A549 (cell line): ENCODE measurements at regions not wholly inside any gene's neighbourhood (a gene's known extent, or its start where the extent isn't known, plus 50 kb on each side); places are given as distances from the start of the nearest gene placed in this dataset.

Experiments
- ATAC-seq, 2 experiments: fragments of 200-7000 bp in 1 of 2; fragments of >200 bp in 1 of 2; cut with Nextera tagmentation in 1 of 2; cut with Tn5 transposase in 1 of 2; 3 replicates each; pipeline versions ENCODE4 v1.8.0 to v1.9.1; 2018 to 2020; ENCODE audit warnings: mild to moderate bottlenecking in 1 of 2, moderate library complexity in 1 of 2
- CTCF ChIA-PET: fragments of 300-600 bp; sonication (Branson Sonifier 250); formaldehyde crosslinking; extraction: SDS; loops from one replicate; lab custom pipeline; 2021; ENCODE audit warnings: antibody characterized with exemption, inconsistent platforms; lab: Yijun Ruan, JAX
- POLR2A ChIA-PET: fragments of 350-600 bp; formaldehyde crosslinking; extraction: SDS; loops from one replicate; lab custom pipeline; 2021; ENCODE audit warnings: antibody characterized with exemption, inconsistent platforms; lab: Yijun Ruan, JAX
- DNase-seq, 2 experiments: peaks; one replicate each; pipeline versions ENCODE4 v3.0.0 to v3.0.0-alpha.2; 2011 to 2016; ENCODE audit warnings: low read depth in 1 of 2, low spot score in 1 of 2
- FAIRE-seq: peaks from 2 replicates; lab custom pipeline; 2011; peaks lifted over from hg19 to GRCh38; lab: Jason Lieb, UNC
- H3K27ac ChIP-seq, 2 experiments: fragments of >200 bp; sonication (Bioruptor Twin); formaldehyde crosslinking; 3 replicates each; pipeline ENCODE4 v1.5.1; 2016 to 2017
- H3K4me1 ChIP-seq: fragments of >200 bp; sonication (Bioruptor Twin); formaldehyde crosslinking; 3 replicates; pipeline ENCODE4 v1.6.1; 2016
- H3K4me2 ChIP-seq: fragments of >200 bp; sonication (Bioruptor Twin); formaldehyde crosslinking; 3 replicates; pipeline ENCODE4 v1.6.1; 2016
- H3K4me3 ChIP-seq: fragments of >200 bp; sonication (Bioruptor Twin); formaldehyde crosslinking; 3 replicates; pipeline ENCODE4 v1.5.1; 2016
- H3K9me3 ChIP-seq: fragments of >200 bp; sonication (Bioruptor Twin); formaldehyde crosslinking; 3 replicates; pipeline ENCODE4 v1.6.1; 2016
- BHLHE40 ChIP-seq: IDR thresholded peaks from 2 replicates; pipeline ENCODE4 v1.6.1; 2012; ENCODE audit warnings: low read depth, low read length, inconsistent platforms
- CBX2 ChIP-seq: fragments of 200-600 bp; sonication (generic); IDR thresholded peaks from 2 replicates; pipeline ENCODE4 v1.6.1; 2016; ENCODE audit warnings: low read depth, mild to moderate bottlenecking, borderline replicate concordance
- CBX8 ChIP-seq: fragments of 200-600 bp; sonication (generic); IDR thresholded peaks from 2 replicates; pipeline ENCODE4 v1.6.1; 2016
- CHD4 ChIP-seq: fragments of 200-600 bp; sonication (generic); IDR thresholded peaks from 2 replicates; pipeline ENCODE4 v1.6.1; 2016; ENCODE audit warnings: antibody characterized with exemption, mild to moderate bottlenecking, borderline replicate concordance
- EP300 ChIP-seq, 2 experiments: fragments of >200 bp; sonication (Bioruptor Twin); formaldehyde crosslinking; IDR thresholded peaks; 2 replicates in 1 of 2; 3 replicates in 1 of 2; pipeline ENCODE4 v1.6.1; 2016 to 2017
- FOSB ChIP-seq: fragments of 250-450 bp; sonication (Bioruptor Pico); IDR thresholded peaks from 2 replicates; pipeline ENCODE4 v1.5.0; 2020; ENCODE audit warnings: mild to moderate bottlenecking, moderate library complexity
- HDAC2 ChIP-seq: fragments of 200-600 bp; sonication (generic); IDR thresholded peaks from 2 replicates; pipeline ENCODE4 v1.6.1; 2016
- HEYL ChIP-seq: fragments of 250-450 bp; sonication (Bioruptor Pico); IDR thresholded peaks from 2 replicates; pipeline ENCODE4 v1.8.0; 2021; ENCODE audit warnings: mild to moderate bottlenecking, moderate library complexity
- JUNB ChIP-seq: fragments of >200 bp; sonication (Bioruptor Twin); formaldehyde crosslinking; IDR thresholded peaks from 2 replicates; pipeline ENCODE4 v1.6.1; 2016
- KDM5A ChIP-seq: fragments of 200-600 bp; sonication (generic); IDR thresholded peaks from 2 replicates; pipeline ENCODE4 v1.6.1; 2016; ENCODE audit warnings: antibody characterized with exemption, mild to moderate bottlenecking
- MAFK ChIP-seq: fragments of 450-650 bp; IDR thresholded peaks from 2 replicates; pipeline ENCODE4 v1.6.1; 2014; ENCODE audit not compliant: partially characterized antibody
- MYC ChIP-seq: IDR thresholded peaks from 2 replicates; pipeline ENCODE4 v1.6.1; 2012; ENCODE audit warnings: mild to moderate bottlenecking, inconsistent platforms, low read length, improper control_type of control experiment, borderline replicate concordance
- NPAS2 ChIP-seq: fragments of 250-450 bp; sonication (Bioruptor Pico); IDR thresholded peaks from 2 replicates; pipeline ENCODE4 v1.8.0; 2022; ENCODE audit warnings: mild to moderate bottlenecking, moderate library complexity, borderline replicate concordance
- RARB ChIP-seq: fragments of 250-450 bp; sonication (Bioruptor Pico); IDR thresholded peaks from 2 replicates; pipeline ENCODE4 v1.8.0; 2021; ENCODE audit warnings: mild to moderate bottlenecking, moderate library complexity
- RFX5 ChIP-seq: fragments of 450-650 bp; IDR thresholded peaks from 2 replicates; pipeline ENCODE4 v1.7.1; 2014; ENCODE audit warnings: antibody characterized with exemption, mild to moderate bottlenecking, moderate library complexity
- RNF2 ChIP-seq: fragments of 200-600 bp; sonication (generic); IDR thresholded peaks from 2 replicates; pipeline ENCODE4 v1.6.1; 2016; ENCODE audit warnings: low read depth, mild to moderate bottlenecking, antibody characterized with exemption, moderate library complexity, borderline replicate concordance
- TP53 ChIP-seq: fragments of 250-450 bp; sonication (Bioruptor Pico); IDR thresholded peaks from 2 replicates; pipeline ENCODE4 v1.5.0; 2021; ENCODE audit warnings: mild to moderate bottlenecking, moderate library complexity
- ZFP36 ChIP-seq: fragments of 450-650 bp; IDR thresholded peaks from 2 replicates; pipeline ENCODE4 v1.6.1; 2014; ENCODE audit warnings: borderline replicate concordance; ENCODE audit not compliant: partially characterized antibody
- ZNF302 ChIP-seq: fragments of 250-450 bp; sonication (Bioruptor Pico); IDR thresholded peaks from 2 replicates; pipeline ENCODE4 v1.9.0; 2021; ENCODE audit warnings: inconsistent platforms, mild to moderate bottlenecking, moderate library complexity
- WGBS: methylation state at CpG from one replicate; pipeline ENCODE4 v1.1.6; 2017; ENCODE audit errors: missing lambda C conversion rate; 5-methylcytosine and 5-hydroxymethylcytosine counted together
- TF ChIP-seq, protein P1 (sequence below): fragments of 200-600 bp; sonication (generic); IDR thresholded peaks from 2 replicates; pipeline ENCODE4 v1.6.1; 2016; ENCODE audit warnings: antibody characterized with exemption, mild to moderate bottlenecking, moderate library complexity
- TF ChIP-seq, protein P2 (sequence below): IDR thresholded peaks from 2 replicates; pipeline ENCODE4 v1.6.1; 2012
- TF ChIP-seq, protein P3 (sequence below): fragments of 150-350 bp; IDR thresholded peaks from 2 replicates; pipeline ENCODE4 v1.6.1; 2014; ENCODE audit warnings: low read depth, mild to moderate bottlenecking, low read length
- TF ChIP-seq, protein P4 (sequence below): fragments of 450-650 bp; IDR thresholded peaks from 2 replicates; pipeline ENCODE4 v1.6.1; 2014; ENCODE audit warnings: antibody characterized with exemption
- TF ChIP-seq, protein P5 (sequence below): fragments of 250-450 bp; sonication (Bioruptor Pico); IDR thresholded peaks from 2 replicates; pipeline ENCODE4 v1.5.0; 2020; ENCODE audit warnings: low read depth, mild to moderate bottlenecking, moderate library complexity

DNA sequence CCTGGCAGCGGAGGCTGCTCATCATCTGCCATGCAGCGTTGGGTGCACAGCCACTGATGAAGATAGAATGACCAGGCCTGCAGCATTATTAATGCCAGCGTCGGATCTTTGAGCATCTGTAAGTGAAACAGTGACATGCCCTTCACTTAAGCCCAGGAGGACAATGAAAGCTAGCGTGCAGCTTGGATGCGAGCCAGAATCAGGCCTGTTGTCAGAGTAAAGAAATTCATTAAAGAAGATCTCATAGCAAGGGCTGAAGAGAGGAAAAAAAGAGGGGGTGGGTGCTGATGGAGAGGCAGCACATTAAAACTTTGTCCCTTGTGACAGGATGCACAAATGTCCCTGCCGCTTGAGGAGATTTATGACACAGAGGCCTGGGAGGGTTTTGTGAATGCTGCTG is 186.1 kb upstream of the MAST4 start (continued):
- TF ChIP-seq, protein P1, sequence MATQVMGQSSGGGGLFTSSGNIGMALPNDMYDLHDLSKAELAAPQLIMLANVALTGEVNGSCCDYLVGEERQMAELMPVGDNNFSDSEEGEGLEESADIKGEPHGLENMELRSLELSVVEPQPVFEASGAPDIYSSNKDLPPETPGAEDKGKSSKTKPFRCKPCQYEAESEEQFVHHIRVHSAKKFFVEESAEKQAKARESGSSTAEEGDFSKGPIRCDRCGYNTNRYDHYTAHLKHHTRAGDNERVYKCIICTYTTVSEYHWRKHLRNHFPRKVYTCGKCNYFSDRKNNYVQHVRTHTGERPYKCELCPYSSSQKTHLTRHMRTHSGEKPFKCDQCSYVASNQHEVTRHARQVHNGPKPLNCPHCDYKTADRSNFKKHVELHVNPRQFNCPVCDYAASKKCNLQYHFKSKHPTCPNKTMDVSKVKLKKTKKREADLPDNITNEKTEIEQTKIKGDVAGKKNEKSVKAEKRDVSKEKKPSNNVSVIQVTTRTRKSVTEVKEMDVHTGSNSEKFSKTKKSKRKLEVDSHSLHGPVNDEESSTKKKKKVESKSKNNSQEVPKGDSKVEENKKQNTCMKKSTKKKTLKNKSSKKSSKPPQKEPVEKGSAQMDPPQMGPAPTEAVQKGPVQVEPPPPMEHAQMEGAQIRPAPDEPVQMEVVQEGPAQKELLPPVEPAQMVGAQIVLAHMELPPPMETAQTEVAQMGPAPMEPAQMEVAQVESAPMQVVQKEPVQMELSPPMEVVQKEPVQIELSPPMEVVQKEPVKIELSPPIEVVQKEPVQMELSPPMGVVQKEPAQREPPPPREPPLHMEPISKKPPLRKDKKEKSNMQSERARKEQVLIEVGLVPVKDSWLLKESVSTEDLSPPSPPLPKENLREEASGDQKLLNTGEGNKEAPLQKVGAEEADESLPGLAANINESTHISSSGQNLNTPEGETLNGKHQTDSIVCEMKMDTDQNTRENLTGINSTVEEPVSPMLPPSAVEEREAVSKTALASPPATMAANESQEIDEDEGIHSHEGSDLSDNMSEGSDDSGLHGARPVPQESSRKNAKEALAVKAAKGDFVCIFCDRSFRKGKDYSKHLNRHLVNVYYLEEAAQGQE: no peak
- no peak for TF ChIP-seq ZFP36
- TF ChIP-seq CBX2: no peak
- TF ChIP-seq, protein P2, sequence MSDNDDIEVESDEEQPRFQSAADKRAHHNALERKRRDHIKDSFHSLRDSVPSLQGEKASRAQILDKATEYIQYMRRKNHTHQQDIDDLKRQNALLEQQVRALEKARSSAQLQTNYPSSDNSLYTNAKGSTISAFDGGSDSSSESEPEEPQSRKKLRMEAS: no peak
- no peak for TF ChIP-seq NPAS2
- TF ChIP-seq, protein P3, sequence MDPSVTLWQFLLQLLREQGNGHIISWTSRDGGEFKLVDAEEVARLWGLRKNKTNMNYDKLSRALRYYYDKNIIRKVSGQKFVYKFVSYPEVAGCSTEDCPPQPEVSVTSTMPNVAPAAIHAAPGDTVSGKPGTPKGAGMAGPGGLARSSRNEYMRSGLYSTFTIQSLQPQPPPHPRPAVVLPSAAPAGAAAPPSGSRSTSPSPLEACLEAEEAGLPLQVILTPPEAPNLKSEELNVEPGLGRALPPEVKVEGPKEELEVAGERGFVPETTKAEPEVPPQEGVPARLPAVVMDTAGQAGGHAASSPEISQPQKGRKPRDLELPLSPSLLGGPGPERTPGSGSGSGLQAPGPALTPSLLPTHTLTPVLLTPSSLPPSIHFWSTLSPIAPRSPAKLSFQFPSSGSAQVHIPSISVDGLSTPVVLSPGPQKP: no peak
- TF ChIP-seq, protein P4, sequence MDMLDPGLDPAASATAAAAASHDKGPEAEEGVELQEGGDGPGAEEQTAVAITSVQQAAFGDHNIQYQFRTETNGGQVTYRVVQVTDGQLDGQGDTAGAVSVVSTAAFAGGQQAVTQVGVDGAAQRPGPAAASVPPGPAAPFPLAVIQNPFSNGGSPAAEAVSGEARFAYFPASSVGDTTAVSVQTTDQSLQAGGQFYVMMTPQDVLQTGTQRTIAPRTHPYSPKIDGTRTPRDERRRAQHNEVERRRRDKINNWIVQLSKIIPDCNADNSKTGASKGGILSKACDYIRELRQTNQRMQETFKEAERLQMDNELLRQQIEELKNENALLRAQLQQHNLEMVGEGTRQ: no peak
- TF ChIP-seq JUNB: no peak
- TF ChIP-seq, all 56 proteins: peak for 0

DNA sequence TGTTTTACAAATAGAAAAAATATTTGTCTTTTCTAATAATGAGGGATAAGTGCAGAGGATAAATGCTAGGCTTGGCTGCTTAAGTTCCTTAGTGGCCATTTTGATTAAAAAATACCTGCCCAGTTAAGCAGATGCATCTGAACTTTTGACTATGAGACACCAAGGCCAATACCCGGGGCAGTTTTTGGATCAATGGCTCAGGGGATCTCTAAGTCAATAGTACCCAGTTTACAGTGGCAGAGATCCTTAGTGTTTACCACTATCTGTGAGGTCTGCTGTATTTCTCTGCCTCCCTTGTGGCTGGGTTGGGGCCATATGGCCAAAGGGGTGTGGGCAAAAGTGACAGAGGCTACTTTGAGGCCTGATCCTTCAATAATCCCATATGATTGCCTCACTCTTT is 184.5 kb upstream of the MAST4 start:
- Histone ChIP-seq H3K9me3 (no peaks in the 10 kb centered on the region), H3K4me3 (no peak overlapping the region), H3K4me2 (no peak overlapping the region), H3K4me1 (peaks cover 6% of the 10 kb centered on the region; the same call in 2 of the 3 replicates), H3K27ac (no peak overlapping the region)
- TF ChIP-seq ZNF302 (CRISPR knock-in tag) (no peak), BHLHE40 (no peak), TP53 (CRISPR knock-in tag) (no peak), CBX8 (no peak), FOSB (CRISPR knock-in tag) (no peak), RFX5 (no peak), RNF2 (no peak)
- TF ChIP-seq, protein P5, sequence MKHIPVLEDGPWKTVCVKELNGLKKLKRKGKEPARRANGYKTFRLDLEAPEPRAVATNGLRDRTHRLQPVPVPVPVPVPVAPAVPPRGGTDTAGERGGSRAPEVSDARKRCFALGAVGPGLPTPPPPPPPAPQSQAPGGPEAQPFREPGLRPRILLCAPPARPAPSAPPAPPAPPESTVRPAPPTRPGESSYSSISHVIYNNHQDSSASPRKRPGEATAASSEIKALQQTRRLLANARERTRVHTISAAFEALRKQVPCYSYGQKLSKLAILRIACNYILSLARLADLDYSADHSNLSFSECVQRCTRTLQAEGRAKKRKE: no peak
- POLR2A ChIA-PET: no interaction called here
- no peak for FAIRE-seq
- DNase-seq: no peak
- no peak for ATAC-seq
- 7% methylated on average over 1 of the region's 1 CpG for WGBS
- CTCF ChIA-PET: no interaction called here

DNA sequence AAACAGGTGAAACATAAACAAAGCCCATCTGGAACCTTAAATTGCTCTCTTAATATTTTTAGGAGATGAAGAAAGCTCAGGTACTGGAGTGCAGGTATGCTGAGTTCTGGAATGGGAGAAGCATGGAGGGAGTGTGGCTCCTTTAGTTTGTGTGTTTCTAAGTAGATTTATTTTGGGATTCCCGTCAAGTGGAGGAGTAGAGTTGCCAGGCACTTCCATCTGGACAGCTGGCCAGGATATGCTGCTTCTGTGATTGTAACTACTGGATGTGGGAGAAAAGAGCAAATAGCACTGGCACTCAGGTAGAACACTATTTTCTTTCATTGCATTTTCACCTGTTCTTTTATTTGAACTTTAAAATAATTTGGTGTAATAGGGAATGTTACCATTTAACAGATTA is 182.3 kb upstream of the MAST4 start:
- FAIRE-seq: no peak
- H3K4me2 ChIP-seq: no peak overlapping the region
- POLR2A ChIA-PET: no interaction called here
- 83% methylated on average over 1 of the region's 1 CpG for WGBS
- TF ChIP-seq HDAC2: no peak
- no peak for TF ChIP-seq RARB (CRISPR knock-in tag)
- no peak for TF ChIP-seq FOSB (CRISPR knock-in tag)
- TF ChIP-seq ZFP36: no peak
- no peak for TF ChIP-seq MAFK
- TF ChIP-seq TP53 (CRISPR knock-in tag): no peak
- TF ChIP-seq HEYL (CRISPR knock-in tag): no peak
- TF ChIP-seq MYC: no peak
- TF ChIP-seq, protein P3: no peak
- no peak for TF ChIP-seq CHD4
- no peak for TF ChIP-seq EP300 (IDR thresholded peaks at IDR 0.05)
- no peak for TF ChIP-seq KDM5A
- H3K4me3 ChIP-seq: no peak overlapping the region
- ATAC-seq: no peak
- H3K9me3 ChIP-seq: no peaks in the 10 kb centered on the region
- CTCF ChIA-PET: no interaction called here
- no peak overlapping the region for H3K27ac ChIP-seq
- peaks cover 6% of the 10 kb centered on the region; the same call in 2 of the 3 replicates for H3K4me1 ChIP-seq
- no peak for DNase-seq
